ENCODE measurements at regions not wholly inside any gene's neighbourhood (a gene's known extent, or its start where the extent isn't known, plus 50 kb on each side); places are given as distances from the start of the nearest gene placed in this dataset.
A peak's percentile ranks its signal among the peaks of the same experiment; 100 is the strongest.

GRCh38 chr4:128606173-128606572, 203.3 kb upstream of the JADE1 start:
- DNase-seq (ENCODE audit: low read depth) = no peak
- no peak for TF ChIP-seq CTCF (IDR thresholded peaks at IDR 0.05; ENCODE audit: control insufficient read depth, insufficient read depth, low read depth, low read length, missing control alignments)
- no peak overlapping the region for H3K4me3 ChIP-seq (ENCODE audit: control insufficient read depth, low read depth, low read length)

GRCh38 chr4:128604840-128605239, 204.7 kb upstream of the JADE1 start:
- no peak for TF ChIP-seq CTCF (IDR thresholded peaks at IDR 0.05; ENCODE audit: control insufficient read depth, insufficient read depth, low read depth, low read length, missing control alignments)
- H3K4me3 ChIP-seq (ENCODE audit: control insufficient read depth, low read depth, low read length) = no peak overlapping the region
- no peak for DNase-seq (ENCODE audit: low read depth)

- no peak for TF ChIP-seq CTCF (IDR thresholded peaks at IDR 0.05; ENCODE audit: control insufficient read depth, insufficient read depth, low read depth, low read length, missing control alignments)
- no peak for DNase-seq (ENCODE audit: low read depth)
- H3K4me3 ChIP-seq (ENCODE audit: control insufficient read depth, low read depth, low read length) = no peak overlapping the region
These were observed 205.3 kb upstream of the JADE1 start for GRCh38 chr4:128604204-128604603.

GRCh38 chr4:128603081-128603480, 206.4 kb upstream of the JADE1 start:
- no peak overlapping the region for H3K4me3 ChIP-seq (ENCODE audit: control insufficient read depth, low read depth, low read length)
- DNase-seq (ENCODE audit: low read depth) = no peak
- TF ChIP-seq CTCF (IDR thresholded peaks at IDR 0.05; ENCODE audit: control insufficient read depth, insufficient read depth, low read depth, low read length, missing control alignments) = no peak

GRCh38 chr4:128601991-128602695, 207.4 kb upstream of the JADE1 start:
- no peak for TF ChIP-seq CTCF (IDR thresholded peaks at IDR 0.05; ENCODE audit: control insufficient read depth, insufficient read depth, low read depth, low read length, missing control alignments)
- no peak for DNase-seq (ENCODE audit: low read depth)

GRCh38 chr4:128600996-128601871, 208.3 kb upstream of the JADE1 start:
- no peak for TF ChIP-seq CTCF (IDR thresholded peaks at IDR 0.05; ENCODE audit: control insufficient read depth, insufficient read depth, low read depth, low read length, missing control alignments)
- DNase-seq (ENCODE audit: low read depth) = peak; percentile 85
- H3K4me3 ChIP-seq (ENCODE audit: control insufficient read depth, low read depth, low read length) = no peak overlapping the region

More at GRCh38 chr4:128601991-128602695, 207.4 kb upstream of the JADE1 start:
- no peak overlapping the region for H3K4me3 ChIP-seq (ENCODE audit: control insufficient read depth, low read depth, low read length)

All from AG09309 (cell line).